ENCODE measurements at regions not wholly inside any gene's neighbourhood (a gene's known extent, or its start where the extent isn't known, plus 50 kb on each side); places are given as distances from the start of the nearest gene placed in this dataset.

- no peak for TF ChIP-seq CTCF (IDR thresholded peaks at IDR 0.05)
- no peak for TF ChIP-seq ZFX (IDR thresholded peaks at IDR 0.05; ENCODE audit: borderline replicate concordance)
- no peak overlapping the region for H3K27ac ChIP-seq
Measured at GRCh38 chr10:105644091-105644490, 1003.0 kb downstream of the SORCS3 start.

- H3K27ac ChIP-seq, result no peak overlapping the region
- TF ChIP-seq ZFX (IDR thresholded peaks at IDR 0.05; ENCODE audit: borderline replicate concordance) (no peak), CTCF (IDR thresholded peaks at IDR 0.05) (no peak)
Measured at GRCh38 chr10:105643660-105644059, 1002.6 kb downstream of the SORCS3 start.

GRCh38 chr10:105634281-105634680, 993.2 kb downstream of the SORCS3 start:
- TF ChIP-seq CTCF (IDR thresholded peaks at IDR 0.05) (no peak), ZFX (IDR thresholded peaks at IDR 0.05; ENCODE audit: borderline replicate concordance) (no peak)

GRCh38 chr10:105615715-105616365, 974.8 kb downstream of the SORCS3 start:
- H3K27ac ChIP-seq, result no peak overlapping the region
- no peak for TF ChIP-seq ZFX (IDR thresholded peaks at IDR 0.05; ENCODE audit: borderline replicate concordance)
- TF ChIP-seq CTCF (IDR thresholded peaks at IDR 0.05), result no peak

More at GRCh38 chr10:105634281-105634680, 993.2 kb downstream of the SORCS3 start:
- H3K27ac ChIP-seq, result no peak overlapping the region

GRCh38 chr10:105611244-105611798, 970.2 kb downstream of the SORCS3 start:
- TF ChIP-seq CTCF (IDR thresholded peaks at IDR 0.05), result no peak
- TF ChIP-seq ZFX (IDR thresholded peaks at IDR 0.05; ENCODE audit: borderline replicate concordance), result no peak
- H3K27ac ChIP-seq, result no peak overlapping the region

- no peak overlapping the region for H3K27ac ChIP-seq
- no peak for TF ChIP-seq CTCF (IDR thresholded peaks at IDR 0.05)
- TF ChIP-seq ZFX (IDR thresholded peaks at IDR 0.05; ENCODE audit: borderline replicate concordance), result no peak
Measured at GRCh38 chr10:105609451-105609850, 968.4 kb downstream of the SORCS3 start.

- no peak overlapping the region for H3K27ac ChIP-seq
- TF ChIP-seq ZFX (IDR thresholded peaks at IDR 0.05; ENCODE audit: borderline replicate concordance), result no peak
- TF ChIP-seq CTCF (IDR thresholded peaks at IDR 0.05), result no peak
Measured at GRCh38 chr10:105605918-105606317, 964.8 kb downstream of the SORCS3 start.

Data from 22Rv1 (cell line).